Keratinocyte (primary cell): ENCODE measurements at regions not wholly inside any gene's neighbourhood (a gene's known extent, or its start where the extent isn't known, plus 50 kb on each side); places are given as distances from the start of the nearest gene placed in this dataset.

Source experiments
- DNase-seq: peaks from one replicate; pipeline ENCODE4 v3.0.0-alpha.2; 2011; ENCODE audit warnings: low read depth, missing footprints, low spot score
- FAIRE-seq: peaks from 2 replicates; lab custom pipeline; 2011; peaks lifted over from hg19 to GRCh38; lab: Jason Lieb, UNC
- H2AFZ ChIP-seq: 2 replicates; pipeline ENCODE4 v1.6.0; 2012; ENCODE audit warnings: low read length, control low read depth, inconsistent platforms; ENCODE audit not compliant: control insufficient read depth
- H3K27ac ChIP-seq: 2 replicates; pipeline ENCODE4 v1.5.1; 2011; ENCODE audit warnings: low read length; ENCODE audit not compliant: control insufficient read depth, insufficient read depth
- H3K27me3 ChIP-seq: 3 replicates; pipeline ENCODE4 v1.6.0; 2011; ENCODE audit warnings: low read length; ENCODE audit not compliant: control insufficient read depth, insufficient read depth; ENCODE audit errors: extremely low read depth
- H3K36me3 ChIP-seq, 2 experiments: 2 replicates in 1 of 2; 3 replicates in 1 of 2; pipeline ENCODE4 v1.5.1; 2011; ENCODE audit warnings: low read length in 2 of 2, mild to moderate bottlenecking in 1 of 2; ENCODE audit not compliant: control insufficient read depth in 2 of 2, insufficient read depth in 2 of 2; ENCODE audit errors: extremely low read depth in 1 of 2
- H3K4me1 ChIP-seq: 3 replicates; pipeline ENCODE4 v1.5.1; 2011; ENCODE audit warnings: low read length; ENCODE audit not compliant: control insufficient read depth, insufficient read depth; ENCODE audit errors: extremely low read depth
- H3K4me2 ChIP-seq: 3 replicates; pipeline ENCODE4 v1.6.0; 2011; ENCODE audit warnings: low read depth, low read length; ENCODE audit not compliant: control insufficient read depth, insufficient read depth; ENCODE audit errors: extremely low read depth
- H3K4me3 ChIP-seq, 3 experiments: fragments of 200-600 bp in 1 of 3; sonication (generic) in 1 of 3; 2 replicates in 2 of 3; 3 replicates in 1 of 3; pipeline ENCODE4 v1.5.1; 2011 to 2016; ENCODE audit warnings: low read length in 3 of 3, mild to moderate bottlenecking in 3 of 3, control low read depth in 2 of 3, inconsistent platforms in 1 of 3, low read depth in 1 of 3, mixed read lengths in 1 of 3, mixed run types in 1 of 3, moderate library complexity in 1 of 3; ENCODE audit not compliant: control insufficient read depth in 2 of 3, insufficient read depth in 2 of 3; ENCODE audit errors: extremely low read depth in 1 of 3
- H3K79me2 ChIP-seq: 2 replicates; pipeline ENCODE4 v1.6.0; 2012; ENCODE audit warnings: low read length; ENCODE audit not compliant: control insufficient read depth, insufficient read depth
- H3K9ac ChIP-seq: 3 replicates; pipeline ENCODE4 v1.6.0; 2011; ENCODE audit warnings: low read length; ENCODE audit not compliant: control insufficient read depth, insufficient read depth; ENCODE audit errors: extremely low read depth
- H3K9me1 ChIP-seq: 3 replicates; pipeline ENCODE4 v1.6.0; 2011; ENCODE audit warnings: low read length; ENCODE audit not compliant: control insufficient read depth, insufficient read depth; ENCODE audit errors: extremely low read depth
- H3K9me3 ChIP-seq: 2 replicates; pipeline ENCODE4 v1.5.1; 2012; ENCODE audit warnings: low read depth, low read length; ENCODE audit not compliant: control insufficient read depth
- H4K20me1 ChIP-seq: 3 replicates; pipeline ENCODE4 v1.6.0; 2011; ENCODE audit warnings: low read length; ENCODE audit not compliant: control insufficient read depth, insufficient read depth; ENCODE audit errors: extremely low read depth
- EZH2 ChIP-seq: IDR thresholded peaks from one replicate; pipeline ENCODE4 v1.6.1; 2012; ENCODE audit warnings: inconsistent platforms, mild to moderate bottlenecking, low read length, moderate library complexity
- dilution Hi-C: fragments of 300-500 bp; cut with MboI; formaldehyde crosslinking; loops from one replicate; pipeline ENCODE4 v1.7.0; 2020; ENCODE audit warnings: low sequenced_read_pairs; ENCODE audit not compliant: extremely low pct_ligation_motif_present
- TF ChIP-seq, protein P1 (sequence below), 3 experiments: IDR thresholded peaks in 1 of 3; conservative IDR thresholded peaks in 1 of 3; optimal IDR thresholded peaks in 1 of 3; 2 replicates in 2 of 3; 3 replicates in 1 of 3; pipeline versions ENCODE3 to v1.5.1; 2011; ENCODE audit warnings: low read length in 3 of 3, mild to moderate bottlenecking in 3 of 3, moderate library complexity in 2 of 3, control low read depth in 1 of 3, inconsistent platforms in 1 of 3; ENCODE audit not compliant: insufficient read depth in 2 of 3; ENCODE audit errors: extremely low read depth in 1 of 3

DNA sequence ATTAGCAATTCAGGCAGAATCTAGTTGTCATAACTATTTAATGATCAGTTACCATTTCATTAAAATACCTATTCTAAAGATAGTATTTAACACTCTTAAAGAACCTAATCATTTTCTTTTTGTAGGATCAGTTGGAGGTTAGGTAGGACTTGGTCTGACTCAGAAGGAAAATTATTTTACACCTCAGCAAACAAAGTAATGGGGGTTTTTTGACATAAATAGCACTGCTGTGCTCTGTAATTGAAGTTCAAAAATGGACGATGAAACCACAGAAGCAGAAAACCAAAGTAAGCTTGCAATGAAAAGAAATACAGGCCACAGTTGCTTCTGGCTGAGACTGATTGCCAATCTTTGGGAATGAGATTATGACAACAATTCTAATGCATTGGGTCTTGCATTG, 187.0 kb upstream of the TRPM3 start:
- Histone ChIP-seq H4K20me1 (no peaks in the 10 kb centered on the region), H2AFZ (no peak overlapping the region), H3K4me1 (no peaks in the 10 kb centered on the region), H3K27me3 (no peaks in the 10 kb centered on the region), H3K4me3 (no peak overlapping the region), H3K9me3 (no peaks in the 10 kb centered on the region), H3K4me2 (no peak overlapping the region), H3K79me2 (no peaks in the 10 kb centered on the region), H3K27ac (no peak overlapping the region), H3K9ac (no peak overlapping the region), H3K9me1 (no peaks in the 10 kb centered on the region), H3K36me3 (no peaks in the 10 kb centered on the region)
- no peak for TF ChIP-seq EZH2
- TF ChIP-seq, protein P1, sequence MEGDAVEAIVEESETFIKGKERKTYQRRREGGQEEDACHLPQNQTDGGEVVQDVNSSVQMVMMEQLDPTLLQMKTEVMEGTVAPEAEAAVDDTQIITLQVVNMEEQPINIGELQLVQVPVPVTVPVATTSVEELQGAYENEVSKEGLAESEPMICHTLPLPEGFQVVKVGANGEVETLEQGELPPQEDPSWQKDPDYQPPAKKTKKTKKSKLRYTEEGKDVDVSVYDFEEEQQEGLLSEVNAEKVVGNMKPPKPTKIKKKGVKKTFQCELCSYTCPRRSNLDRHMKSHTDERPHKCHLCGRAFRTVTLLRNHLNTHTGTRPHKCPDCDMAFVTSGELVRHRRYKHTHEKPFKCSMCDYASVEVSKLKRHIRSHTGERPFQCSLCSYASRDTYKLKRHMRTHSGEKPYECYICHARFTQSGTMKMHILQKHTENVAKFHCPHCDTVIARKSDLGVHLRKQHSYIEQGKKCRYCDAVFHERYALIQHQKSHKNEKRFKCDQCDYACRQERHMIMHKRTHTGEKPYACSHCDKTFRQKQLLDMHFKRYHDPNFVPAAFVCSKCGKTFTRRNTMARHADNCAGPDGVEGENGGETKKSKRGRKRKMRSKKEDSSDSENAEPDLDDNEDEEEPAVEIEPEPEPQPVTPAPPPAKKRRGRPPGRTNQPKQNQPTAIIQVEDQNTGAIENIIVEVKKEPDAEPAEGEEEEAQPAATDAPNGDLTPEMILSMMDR (optimal IDR thresholded peaks at IDR 0.05 in 1 of 3, IDR thresholded peaks at IDR 0.05 in 1 of 3, conservative IDR thresholded peaks at IDR 0.05 in 1 of 3; ENCODE audit: extremely low read depth in 1 of 3, insufficient read depth in 2 of 3, low read length in 3 of 3), result no peak
- dilution Hi-C loops, result no loop called here
- DNase-seq (no peak), FAIRE-seq (no peak)

DNA sequence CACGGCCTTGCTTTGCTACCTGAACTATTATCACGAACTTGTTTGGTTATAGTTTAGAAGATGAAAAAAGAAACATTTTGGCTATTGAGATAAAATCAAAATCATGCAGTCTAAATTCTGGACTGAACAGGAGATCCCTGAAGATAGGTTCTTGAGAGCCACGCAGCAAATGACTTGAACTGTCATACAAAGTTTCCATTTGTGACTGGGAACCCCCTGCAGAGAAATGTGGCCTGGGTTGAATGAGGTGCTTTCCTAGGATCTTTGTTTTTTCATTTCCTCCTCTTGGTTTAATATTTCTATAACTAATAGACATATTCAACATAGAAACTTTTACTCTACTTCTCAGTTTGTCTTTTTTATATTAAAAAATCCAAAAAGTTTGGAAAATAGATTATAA, 184.7 kb upstream of the TRPM3 start:
- no peaks in the 10 kb centered on the region for H4K20me1 ChIP-seq
- H3K9me1 ChIP-seq, result no peaks in the 10 kb centered on the region
- H3K79me2 ChIP-seq, result no peaks in the 10 kb centered on the region
- no peaks in the 10 kb centered on the region for H3K36me3 ChIP-seq
- DNase-seq (no peak), FAIRE-seq (no peak)
- no peak overlapping the region for H3K4me2 ChIP-seq
- no peak overlapping the region for H2AFZ ChIP-seq
- H3K4me3 ChIP-seq, result no peak overlapping the region
- H3K27me3 ChIP-seq, result no peaks in the 10 kb centered on the region
- no peaks in the 10 kb centered on the region for H3K9me3 ChIP-seq
- no peak for TF ChIP-seq EZH2
- TF ChIP-seq, protein P1 (optimal IDR thresholded peaks at IDR 0.05 in 1 of 3, IDR thresholded peaks at IDR 0.05 in 1 of 3, conservative IDR thresholded peaks at IDR 0.05 in 1 of 3; ENCODE audit: extremely low read depth in 1 of 3, insufficient read depth in 2 of 3, low read length in 3 of 3), result no peak
- H3K4me1 ChIP-seq, result no peaks in the 10 kb centered on the region
- dilution Hi-C loops, result no loop called here
- no peak overlapping the region for H3K27ac ChIP-seq
- H3K9ac ChIP-seq, result no peak overlapping the region
